GM18870 (cell line): ENCODE measurements at regions not wholly inside any gene's neighbourhood (a gene's known extent, or its start where the extent isn't known, plus 50 kb on each side); places are given as distances from the start of the nearest gene placed in this dataset.
"Not testable (repeated sequence)": the region's sequence is repeated elsewhere in the genome, so short reads cannot be mapped to it uniquely, and the experiment has no call there.

ENCODE experiments used
- ATAC-seq: cut with Tn5 transposase; IDR thresholded peaks from one replicate; pipeline ENCODE4 v1.9.1; 2021; ENCODE audit warnings: moderate library complexity; ENCODE audit not compliant: unreplicated experiment

- no peak for ATAC-seq
Observed at GRCh38 chr1:172795741-172796140, 136.8 kb downstream of the FASLG start.

DNA sequence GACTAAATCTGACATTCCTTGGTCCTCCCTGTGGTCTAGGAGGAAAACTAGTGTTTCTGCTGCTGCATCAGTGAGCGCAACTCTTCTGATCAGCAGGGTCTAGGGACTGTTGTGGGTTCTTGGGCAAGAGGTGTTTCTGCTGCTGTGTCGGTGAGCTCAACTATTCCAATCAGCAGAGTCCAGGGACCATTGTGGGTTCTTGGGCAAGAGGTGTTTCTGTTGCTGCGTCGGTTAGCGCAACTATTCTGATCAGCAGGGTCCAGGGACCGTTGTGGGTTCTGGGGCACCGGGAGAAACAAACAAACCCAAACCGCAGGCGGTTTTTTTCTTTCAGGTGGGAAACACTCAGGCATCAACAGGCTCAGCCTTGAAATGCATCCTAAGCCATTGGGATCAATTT is 140.9 kb downstream of the FASLG start:
- not testable (repeated sequence) for ATAC-seq

DNA sequence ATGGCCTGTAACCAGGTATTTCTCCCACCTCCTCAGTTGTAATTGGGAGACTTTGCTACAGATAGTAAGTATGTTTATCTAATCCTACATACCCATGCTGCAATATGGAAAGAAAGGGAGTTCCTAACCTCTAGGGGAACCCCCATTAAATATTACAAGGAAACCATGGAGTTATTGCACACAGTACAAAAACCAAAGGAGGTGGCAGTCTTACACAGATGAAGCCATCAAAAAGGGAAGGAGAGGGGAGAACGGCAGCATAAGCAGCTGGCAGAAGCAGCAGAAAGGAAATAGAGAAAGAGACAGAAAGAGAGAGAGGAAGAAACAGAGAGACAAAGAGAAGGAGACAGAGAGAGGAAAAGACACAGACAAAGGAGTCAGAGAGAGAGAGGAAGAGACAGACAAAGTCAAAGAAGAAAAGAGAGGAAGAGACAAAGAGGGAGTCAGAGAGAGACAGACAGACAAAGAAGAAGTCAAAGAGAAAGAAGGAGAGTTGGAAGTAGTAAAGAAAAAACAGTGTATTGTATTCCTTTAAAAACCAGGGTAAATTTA is 142.9 kb downstream of the FASLG start:
- ATAC-seq, result no peak

GRCh38 chr1:172809750-172810149 is 150.8 kb downstream of the FASLG start:
- no peak for ATAC-seq

- ATAC-seq, result no peak
Observed at GRCh38 chr1:172810480-172811175, 151.7 kb downstream of the FASLG start.

DNA sequence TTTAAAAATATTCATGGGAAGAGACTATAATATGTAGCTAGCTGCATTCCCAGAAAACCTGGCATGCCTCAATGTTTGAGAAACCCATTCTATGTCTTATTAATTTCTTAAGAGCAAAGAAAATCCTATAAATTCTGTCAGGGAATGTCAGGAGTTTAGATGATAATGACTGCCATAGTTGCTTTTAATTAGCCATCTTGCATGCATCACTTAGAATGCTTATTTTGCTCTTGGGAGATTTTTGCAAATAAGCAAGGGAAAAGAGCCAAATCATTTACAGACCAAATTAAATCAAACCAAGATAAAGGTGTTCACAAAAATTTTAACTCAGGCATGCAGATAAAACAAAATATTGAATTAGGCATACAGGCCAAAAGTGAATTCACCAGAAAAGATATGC is 152.8 kb downstream of the FASLG start:
- no peak for ATAC-seq

GRCh38 chr1:172812118-172812517 is 153.2 kb downstream of the FASLG start:
- no peak for ATAC-seq

GRCh38 chr1:172813330-172813729 is 154.4 kb downstream of the FASLG start:
- no peak for ATAC-seq

- no peak for ATAC-seq
Observed at GRCh38 chr1:172814428-172814827, 155.5 kb downstream of the FASLG start.

GRCh38 chr1:172815740-172816139 is 156.8 kb downstream of the FASLG start:
- ATAC-seq, result no peak

DNA sequence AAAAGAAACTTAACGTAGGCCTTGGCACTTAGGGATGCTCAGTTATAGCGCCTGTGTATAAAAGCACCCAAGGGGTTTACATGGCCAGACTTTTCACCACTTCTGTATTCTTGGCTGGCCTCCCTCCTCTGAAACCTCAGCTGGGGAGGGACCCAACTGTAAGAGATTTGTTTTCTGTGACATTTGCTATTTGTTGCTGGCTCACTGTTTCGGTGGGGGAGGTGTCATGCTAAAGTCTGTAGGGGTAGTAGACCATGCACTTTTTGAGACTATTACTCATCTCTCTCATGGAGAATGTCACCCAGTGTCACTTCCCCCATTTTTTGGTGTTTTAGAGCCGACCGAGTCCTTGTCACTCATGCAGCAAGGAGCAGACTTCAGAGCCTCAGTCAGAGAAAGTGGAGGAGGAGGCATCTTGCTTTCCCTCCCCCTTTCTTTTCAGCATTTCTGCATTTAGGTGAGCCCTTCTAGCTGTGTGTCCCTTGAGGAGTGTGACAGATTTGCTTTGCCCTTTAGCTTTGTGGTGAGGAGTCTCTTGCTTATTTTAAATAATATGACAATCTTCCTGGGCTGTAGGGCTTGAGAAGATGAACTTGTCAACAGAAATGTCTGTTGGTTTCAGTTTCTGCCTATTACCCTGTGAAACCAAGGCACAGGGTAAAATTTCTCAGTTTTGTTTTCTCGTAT is 160.1 kb downstream of the FASLG start:
- ATAC-seq, result peak; percentile 95

- ATAC-seq, result no peak
Observed at GRCh38 chr1:172820475-172821158, 161.7 kb downstream of the FASLG start.

GRCh38 chr1:172821609-172822274 is 162.8 kb downstream of the FASLG start:
- ATAC-seq, result no peak

DNA sequence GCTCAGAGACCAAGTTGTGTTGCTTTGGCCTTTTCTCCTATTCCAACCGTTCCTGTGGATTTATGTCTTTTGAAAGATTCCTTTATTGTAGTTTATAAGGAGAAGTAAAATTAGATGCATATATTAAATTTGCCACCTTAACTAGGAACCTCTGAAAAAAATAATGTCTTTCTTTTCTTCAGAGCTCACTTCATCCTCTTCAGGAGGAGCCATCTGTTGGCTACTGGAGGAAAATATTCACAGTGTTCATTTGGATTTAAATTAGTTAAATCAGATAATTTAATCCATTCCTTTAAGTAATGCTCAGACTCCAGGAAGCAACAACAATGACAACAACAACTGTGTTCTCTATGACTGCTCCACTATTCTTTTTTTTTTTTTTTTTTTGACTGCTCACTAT is 164.0 kb downstream of the FASLG start:
- no peak for ATAC-seq

- no peak for ATAC-seq
Observed at GRCh38 chr1:172823534-172823933, 164.6 kb downstream of the FASLG start.

- no peak for ATAC-seq
Observed at GRCh38 chr1:172824209-172824608, 165.3 kb downstream of the FASLG start.

GRCh38 chr1:172826096-172826741 is 167.3 kb downstream of the FASLG start:
- ATAC-seq, result peak; percentile 64

- ATAC-seq, result no peak
Observed at GRCh38 chr1:172827301-172827700, 168.4 kb downstream of the FASLG start.

GRCh38 chr1:172827841-172828240 is 168.9 kb downstream of the FASLG start:
- no peak for ATAC-seq

DNA sequence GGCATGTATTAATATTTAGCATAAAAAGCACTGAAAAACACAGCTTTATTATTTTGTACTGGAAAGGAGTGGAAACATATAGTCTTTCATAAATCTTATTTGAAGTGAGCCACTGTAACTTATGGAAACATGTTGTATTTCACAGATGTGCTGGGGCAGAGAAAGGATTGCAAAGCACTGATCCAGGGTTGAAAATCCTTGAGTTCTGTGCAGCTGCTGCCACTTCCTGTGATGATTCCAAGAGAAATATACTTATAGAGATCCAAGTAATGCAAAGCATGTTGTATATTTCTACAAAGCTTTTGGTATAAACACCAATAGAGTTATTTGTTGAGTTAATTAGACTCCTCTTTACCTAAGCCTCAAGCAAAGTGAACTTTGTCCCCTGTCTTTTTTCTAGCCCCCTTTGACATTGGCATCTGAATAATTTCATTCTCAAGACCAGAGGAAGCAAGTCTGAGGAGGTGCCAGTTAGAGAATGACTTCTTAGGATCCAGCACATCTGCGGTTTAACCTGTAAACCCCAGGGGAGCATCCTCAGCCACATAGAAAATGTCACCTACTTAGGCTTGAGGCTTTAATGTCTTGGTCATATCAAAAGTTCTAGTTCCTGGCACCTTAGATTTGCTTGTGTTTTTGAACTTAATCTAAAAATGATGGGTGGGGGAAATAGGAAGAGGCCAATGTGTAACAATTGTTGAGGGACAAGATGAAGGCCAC is 173.3 kb downstream of the FASLG start:
- no peak for ATAC-seq
